Vagina (tissue), 2 donors: ENCODE measurements at regions not wholly inside any gene's neighbourhood (a gene's known extent, or its start where the extent isn't known, plus 50 kb on each side); places are given as distances from the start of the nearest gene placed in this dataset.
"Not testable (repeated sequence)": the region's sequence is repeated elsewhere in the genome, so short reads cannot be mapped to it uniquely, and the experiment has no call there.

Source experiments
- DNase-seq, 2 donors: peaks; one replicate each; pipeline ENCODE4 v3.0.0-alpha.2; 2017; ENCODE audit errors: extremely low spot score in 2 of 2
- H3K27ac ChIP-seq: fragments of 200-600 bp; sonication (generic); one replicate; pipeline ENCODE4 v1.5.1; 2019
- H3K27me3 ChIP-seq: fragments of 200-600 bp; sonication (generic); one replicate; pipeline ENCODE4 v1.5.1; 2019
- H3K36me3 ChIP-seq, 2 donors: fragments of 200-600 bp; sonication (generic); one replicate each; pipeline ENCODE4 v1.5.1; 2017 to 2019
- H3K4me1 ChIP-seq: fragments of 200-600 bp; sonication (generic); one replicate; pipeline ENCODE4 v1.5.1; 2019
- H3K4me3 ChIP-seq, 2 donors: fragments of 200-600 bp; sonication (generic); 1 replicate in 1 of 2; 2 replicates in 1 of 2; pipeline ENCODE4 v1.5.1; 2016 to 2019
- H3K9me3 ChIP-seq: fragments of 200-600 bp; sonication (generic); one replicate; pipeline ENCODE4 v1.5.1; 2019
- CTCF ChIP-seq, 3 experiments: fragments of 450-650 bp in 2 of 3; fragments of 200-600 bp in 1 of 3; sonication (generic) in 1 of 3; IDR thresholded peaks; one replicate each; pipeline ENCODE4 v1.5.1; 2017 to 2019; ENCODE audit warnings: antibody characterized with exemption in 3 of 3, mild to moderate bottlenecking in 2 of 3, moderate library complexity in 2 of 3
- POLR2A ChIP-seq, 2 donors: fragments of 450-650 bp; IDR thresholded peaks; one replicate each; pipeline ENCODE4 v1.6.1; 2017; ENCODE audit warnings: antibody characterized with exemption in 2 of 2, mild to moderate bottlenecking in 2 of 2, moderate library complexity in 2 of 2
- POLR2AphosphoS5 ChIP-seq, 2 donors: sonication (generic); formaldehyde crosslinking; IDR thresholded peaks; one replicate each; pipeline ENCODE4 v1.9.0; 2017; ENCODE audit warnings: antibody characterized with exemption in 2 of 2, mild to moderate bottlenecking in 2 of 2, low read depth in 1 of 2; ENCODE audit not compliant: insufficient read depth in 1 of 2
- intact Hi-C: fragments of 100-400 bp; cut with DNase I; formaldehyde crosslinking; loops from one replicate; pipeline ENCODE4 v1.15.1; 2023

- intact Hi-C loops: no loop called here
- TF ChIP-seq POLR2A (IDR thresholded peaks at IDR 0.05) (no peak), POLR2AphosphoS5 (IDR thresholded peaks at IDR 0.05; ENCODE audit: insufficient read depth in 1 of 2, low read depth in 1 of 2) (no peak), CTCF (IDR thresholded peaks at IDR 0.05) (no peak)
- Histone ChIP-seq H3K9me3 (no peaks in the 10 kb centered on the region), H3K27me3 (no peaks in the 10 kb centered on the region), H3K4me1 (no peaks in the 10 kb centered on the region), H3K36me3 (no peaks in the 10 kb centered on the region), H3K4me3 (no peak overlapping the region), H3K27ac (no peak overlapping the region)
- no peak for DNase-seq
Measured at GRCh38 chr9:84076384-84076783, 95.8 kb downstream of the RMI1 start.

- H3K27ac ChIP-seq, H3K27me3 ChIP-seq, H3K9me3 ChIP-seq, DNase-seq, H3K4me3 ChIP-seq, H3K4me1 ChIP-seq, H3K36me3 ChIP-seq, intact Hi-C loops: not testable (repeated sequence)
Measured at GRCh38 chr9:84077816-84078215, 97.2 kb downstream of the RMI1 start.

GRCh38 chr9:84079994-84080393 lies 99.4 kb downstream of the RMI1 start:
- Histone ChIP-seq H3K36me3 (no peaks in the 10 kb centered on the region), H3K4me3 (no peak overlapping the region), H3K4me1 (no peaks in the 10 kb centered on the region), H3K9me3 (no peaks in the 10 kb centered on the region), H3K27me3 (no peaks in the 10 kb centered on the region), H3K27ac (no peak overlapping the region)
- DNase-seq: no peak
- intact Hi-C loops: no loop called here
- TF ChIP-seq CTCF (IDR thresholded peaks at IDR 0.05) (no peak), POLR2A (IDR thresholded peaks at IDR 0.05) (no peak), POLR2AphosphoS5 (IDR thresholded peaks at IDR 0.05; ENCODE audit: insufficient read depth in 1 of 2, low read depth in 1 of 2) (no peak)

GRCh38 chr9:84101964-84102632 lies 121.5 kb downstream of the RMI1 start:
- no peak for DNase-seq
- Histone ChIP-seq H3K4me1 (no peaks in the 10 kb centered on the region), H3K27me3 (peaks cover 4% of the 10 kb centered on the region), H3K36me3 (no peaks in the 10 kb centered on the region), H3K27ac (no peak overlapping the region), H3K4me3 (no peak overlapping the region), H3K9me3 (no peaks in the 10 kb centered on the region)
- TF ChIP-seq CTCF (IDR thresholded peaks at IDR 0.05): no peak
- no peak for TF ChIP-seq POLR2A (IDR thresholded peaks at IDR 0.05)
- TF ChIP-seq POLR2AphosphoS5 (IDR thresholded peaks at IDR 0.05; ENCODE audit: insufficient read depth in 1 of 2, low read depth in 1 of 2): no peak
- intact Hi-C loops: no loop called here

GRCh38 chr9:84103651-84104377 lies 123.2 kb downstream of the RMI1 start:
- no peak for DNase-seq
- Histone ChIP-seq H3K9me3 (no peaks in the 10 kb centered on the region), H3K36me3 (no peaks in the 10 kb centered on the region), H3K27ac (no peak overlapping the region), H3K27me3 (peaks cover 4% of the 10 kb centered on the region), H3K4me3 (no peak overlapping the region), H3K4me1 (no peaks in the 10 kb centered on the region)
- intact Hi-C loops: no loop called here
- TF ChIP-seq CTCF (IDR thresholded peaks at IDR 0.05): no peak
- no peak for TF ChIP-seq POLR2AphosphoS5 (IDR thresholded peaks at IDR 0.05; ENCODE audit: insufficient read depth in 1 of 2, low read depth in 1 of 2)
- no peak for TF ChIP-seq POLR2A (IDR thresholded peaks at IDR 0.05)
